HCT116 (cell line): ENCODE measurements at regions not wholly inside any gene's neighbourhood (a gene's known extent, or its start where the extent isn't known, plus 50 kb on each side); places are given as distances from the start of the nearest gene placed in this dataset.

Experiments used
- EZH2 ChIP-seq: fragments of 200-600 bp; sonication (generic); IDR thresholded peaks from 2 replicates; pipeline ENCODE4 v1.6.1; 2017; ENCODE audit warnings: antibody characterized with exemption, mixed run types
- POLR2A ChIP-seq: IDR thresholded peaks from 2 replicates; pipeline ENCODE4 v1.7.0; 2011; ENCODE audit warnings: borderline replicate concordance; ENCODE audit not compliant: insufficient read depth, insufficient read length; ENCODE audit errors: extremely low read depth
- TF ChIP-seq, protein P1 (sequence below): IDR thresholded peaks from 2 replicates; pipeline ENCODE4 v1.6.1; 2012
- TF ChIP-seq, protein P2 (sequence below), 3 experiments: fragments of 200-600 bp in 1 of 3; sonication (generic) in 1 of 3; IDR thresholded peaks in 2 of 3; conservative IDR thresholded peaks in 1 of 3; 2 replicates each; pipeline ENCODE4 v1.5.1; 2012 to 2017; ENCODE audit warnings: low read depth in 2 of 3, low read length in 2 of 3, antibody characterized with exemption in 1 of 3, borderline replicate concordance in 1 of 3, control low read depth in 1 of 3, mild to moderate bottlenecking in 1 of 3, mixed read lengths in 1 of 3, mixed run types in 1 of 3, moderate library complexity in 1 of 3; ENCODE audit not compliant: insufficient read depth in 1 of 3

DNA sequence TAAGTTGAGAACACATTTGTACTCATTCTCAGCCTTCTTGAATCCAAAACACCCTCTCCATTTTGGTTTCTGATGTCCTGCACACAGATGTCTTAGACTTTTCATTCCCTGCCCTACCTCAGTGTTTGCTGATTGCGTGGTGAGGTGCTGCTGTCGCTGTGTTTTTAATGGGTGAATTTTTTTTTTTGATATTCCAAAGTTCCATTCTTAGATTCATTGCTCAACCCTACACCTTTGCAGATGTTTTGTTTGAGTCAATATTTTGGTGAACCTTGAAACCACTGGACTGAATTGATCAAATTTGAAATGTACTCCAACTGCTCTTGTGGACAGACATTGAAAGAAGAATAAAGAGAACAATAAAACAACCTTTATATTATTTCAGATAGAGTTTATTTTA lies 130.4 kb upstream of the DSEL start:
- no peak for TF ChIP-seq EZH2
- TF ChIP-seq, protein P1, sequence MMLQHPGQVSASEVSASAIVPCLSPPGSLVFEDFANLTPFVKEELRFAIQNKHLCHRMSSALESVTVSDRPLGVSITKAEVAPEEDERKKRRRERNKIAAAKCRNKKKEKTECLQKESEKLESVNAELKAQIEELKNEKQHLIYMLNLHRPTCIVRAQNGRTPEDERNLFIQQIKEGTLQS = no peak
- TF ChIP-seq, protein P2, sequence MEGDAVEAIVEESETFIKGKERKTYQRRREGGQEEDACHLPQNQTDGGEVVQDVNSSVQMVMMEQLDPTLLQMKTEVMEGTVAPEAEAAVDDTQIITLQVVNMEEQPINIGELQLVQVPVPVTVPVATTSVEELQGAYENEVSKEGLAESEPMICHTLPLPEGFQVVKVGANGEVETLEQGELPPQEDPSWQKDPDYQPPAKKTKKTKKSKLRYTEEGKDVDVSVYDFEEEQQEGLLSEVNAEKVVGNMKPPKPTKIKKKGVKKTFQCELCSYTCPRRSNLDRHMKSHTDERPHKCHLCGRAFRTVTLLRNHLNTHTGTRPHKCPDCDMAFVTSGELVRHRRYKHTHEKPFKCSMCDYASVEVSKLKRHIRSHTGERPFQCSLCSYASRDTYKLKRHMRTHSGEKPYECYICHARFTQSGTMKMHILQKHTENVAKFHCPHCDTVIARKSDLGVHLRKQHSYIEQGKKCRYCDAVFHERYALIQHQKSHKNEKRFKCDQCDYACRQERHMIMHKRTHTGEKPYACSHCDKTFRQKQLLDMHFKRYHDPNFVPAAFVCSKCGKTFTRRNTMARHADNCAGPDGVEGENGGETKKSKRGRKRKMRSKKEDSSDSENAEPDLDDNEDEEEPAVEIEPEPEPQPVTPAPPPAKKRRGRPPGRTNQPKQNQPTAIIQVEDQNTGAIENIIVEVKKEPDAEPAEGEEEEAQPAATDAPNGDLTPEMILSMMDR (IDR thresholded peaks at IDR 0.05 in 2 of 3, conservative IDR thresholded peaks at IDR 0.05 in 1 of 3; ENCODE audit: borderline replicate concordance in 1 of 3, insufficient read depth in 1 of 3, low read depth in 2 of 3, low read length in 2 of 3) = no peak
- TF ChIP-seq POLR2A = no peak
